Ovary (tissue), 7 donors: ENCODE measurements at regions not wholly inside any gene's neighbourhood (a gene's known extent, or its start where the extent isn't known, plus 50 kb on each side); places are given as distances from the start of the nearest gene placed in this dataset.

Source experiments
- DNase-seq, 5 donors: peaks; one replicate each; pipeline ENCODE4 v3.0.0-alpha.2; 2019 to 2020
- H3K27ac ChIP-seq, 2 donors: fragments of 200-600 bp; one replicate each; pipeline versions ENCODE4 v1.5.1 to v1.8.0; 2019 to 2022
- H3K27me3 ChIP-seq: fragments of 200-600 bp; one replicate; pipeline ENCODE4 v1.8.0; 2022
- H3K36me3 ChIP-seq: fragments of 200-600 bp; sonication (generic); one replicate; pipeline ENCODE4 v1.5.1; 2019
- H3K4me1 ChIP-seq: one replicate; pipeline ENCODE4 v1.8.1; 2013; ENCODE audit warnings: mild to moderate bottlenecking, moderate library complexity; ENCODE audit not compliant: insufficient read depth
- H3K4me3 ChIP-seq: fragments of 200-600 bp; sonication (generic); one replicate; pipeline ENCODE4 v1.5.1; 2017
- H3K9me3 ChIP-seq, 2 donors: fragments of 200-600 bp in 1 of 2; sonication (generic) in 1 of 2; one replicate each; pipeline versions ENCODE4 v1.5.1 to v1.8.1; 2013 to 2019; ENCODE audit warnings: mild to moderate bottlenecking in 1 of 2, moderate library complexity in 1 of 2
- CTCF ChIP-seq, 3 donors: fragments of 450-650 bp in 2 of 3; fragments of 200-600 bp in 1 of 3; IDR thresholded peaks; one replicate each; pipeline versions ENCODE4 v1.5.1 to v1.8.0; 2016 to 2022; ENCODE audit warnings: antibody characterized with exemption in 3 of 3, mild to moderate bottlenecking in 1 of 3
- EP300 ChIP-seq: sonication (generic); formaldehyde crosslinking; IDR thresholded peaks from one replicate; pipeline ENCODE4 v1.6.1; 2017; ENCODE audit warnings: antibody characterized with exemption
- POLR2A ChIP-seq: fragments of 450-650 bp; IDR thresholded peaks from one replicate; pipeline ENCODE4 v1.6.1; 2017; ENCODE audit warnings: antibody characterized with exemption, mild to moderate bottlenecking, moderate library complexity
- WGBS, 3 donors: extraction: QIAGEN DNeasy Blood & Tissue Kit in 1 of 3; methylation state at CpG; one replicate each; pipeline versions ENCODE4 v1.1.5 to v1.1.7; 2013 to 2017; 5-methylcytosine and 5-hydroxymethylcytosine counted together
- intact Hi-C, 4 donors: fragments of 100-400 bp; cut with DNase I; formaldehyde crosslinking; loops; one replicate each; pipeline versions ENCODE4 v1.11.0 to v1.15.1; 2022 to 2023
- donor health status: DM: no; HTN: no; CAD: no; lungs with moderate emphysema.
- donor health status: DM: no; HTN: no; CAD: no.
- donor health status: Bipolar disorder and iron deficiency.
- donor health status: DM: no; HTN: no; CAD: no.
- donor health status: DM: yes; HTN: yes; CAD: no.

DNA sequence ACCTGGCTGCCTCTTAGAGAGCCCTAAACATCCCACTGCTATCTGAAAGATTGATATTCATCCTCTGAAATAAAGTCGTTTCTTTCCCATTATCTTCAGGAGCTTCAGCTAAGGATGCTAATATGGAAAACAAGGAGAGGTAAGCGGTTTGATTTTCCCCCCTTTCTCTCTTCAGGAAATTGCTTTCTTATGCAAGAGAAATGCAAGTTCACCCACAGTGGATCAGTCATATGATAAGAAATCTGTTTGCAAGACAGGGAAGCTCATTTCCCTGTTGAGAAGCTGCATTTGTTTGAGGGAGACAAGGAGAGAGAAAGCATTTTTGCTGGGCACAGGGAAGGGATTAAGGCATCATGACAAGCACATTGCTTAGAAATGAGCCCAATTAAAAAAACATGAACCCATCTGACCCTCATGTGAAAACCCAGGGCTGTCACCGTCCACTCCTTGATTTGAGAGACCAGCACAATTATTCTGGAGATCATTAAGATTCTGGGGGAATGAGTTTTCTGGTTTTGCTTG is 53.7 kb upstream of the BOD1 start:
- H3K36me3 ChIP-seq, result no peaks in the 10 kb centered on the region
- H3K27me3 ChIP-seq, result no peaks in the 10 kb centered on the region
- H3K9me3 ChIP-seq, result no peaks in the 10 kb centered on the region
- no peak for TF ChIP-seq CTCF (IDR thresholded peaks at IDR 0.05)
- TF ChIP-seq EP300, result no peak
- TF ChIP-seq POLR2A, result no peak
- intact Hi-C loops, result no loop called here
- no peak overlapping the region for H3K27ac ChIP-seq
- DNase-seq, result no peak
- H3K4me3 ChIP-seq, result no peak overlapping the region
- 44 to 53% (median 49%) methylated on average over 3 of the region's 3 CpGs for whole genome bisulfite sequencing, 3 donors
- H3K4me1 ChIP-seq, result no peaks in the 10 kb centered on the region

GRCh38 chr5:173670791-173671120 is 54.3 kb upstream of the BOD1 start:
- no peak overlapping the region for H3K27ac ChIP-seq
- H3K4me1 ChIP-seq, result no peaks in the 10 kb centered on the region
- H3K36me3 ChIP-seq, result no peaks in the 10 kb centered on the region
- DNase-seq, result peak in 1 of 5 donors; percentile 19
- WGBS, 3 donors, result 8 to 12% (median 9%) methylated on average over 12 of the region's 12 CpGs
- no peak overlapping the region for H3K4me3 ChIP-seq
- H3K27me3 ChIP-seq, result no peaks in the 10 kb centered on the region
- no peaks in the 10 kb centered on the region for H3K9me3 ChIP-seq
- intact Hi-C loops, result no loop called here
- TF ChIP-seq CTCF (IDR thresholded peaks at IDR 0.05) (no peak), POLR2A (no peak), EP300 (no peak)

DNA sequence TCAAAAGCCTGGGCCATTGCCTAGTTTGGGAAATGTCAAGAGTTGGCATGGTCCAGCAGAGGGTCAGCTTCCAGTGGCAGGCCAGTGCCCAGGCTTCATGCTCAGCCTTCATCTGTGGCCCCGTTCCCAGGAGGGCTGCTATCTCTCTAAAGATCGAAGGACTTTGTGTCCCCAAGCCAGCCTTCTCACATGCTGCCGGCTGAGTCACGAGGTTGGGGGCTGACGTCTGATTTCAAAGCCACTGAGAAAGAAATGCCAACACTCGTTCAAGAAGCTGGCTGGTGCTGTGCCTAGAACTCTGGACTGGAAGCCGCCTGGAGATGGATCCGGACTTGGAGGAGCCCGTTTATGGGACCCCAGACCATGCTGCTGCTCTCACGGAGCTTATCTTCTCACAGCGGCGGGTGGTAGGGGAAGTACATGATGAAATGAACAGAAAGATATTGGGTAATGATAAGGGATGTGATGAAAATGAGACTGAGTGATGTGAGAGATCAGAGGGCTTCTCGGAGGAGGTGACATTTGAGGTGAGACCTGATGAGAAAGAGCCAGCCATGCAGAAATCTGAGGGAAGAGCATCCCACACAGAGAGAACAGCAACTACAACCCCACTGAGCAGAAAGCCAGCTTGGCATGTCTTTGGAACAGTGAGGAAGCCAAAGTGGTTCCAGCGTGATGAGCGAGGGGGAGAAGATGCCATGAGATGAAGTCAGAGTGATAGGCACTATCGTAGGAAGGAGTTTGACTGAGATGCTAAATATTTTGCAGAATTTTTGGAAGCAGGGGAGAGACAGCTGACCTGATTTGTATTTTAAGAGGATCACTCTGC is 54.9 kb upstream of the BOD1 start:
- Histone ChIP-seq H3K4me1 (no peaks in the 10 kb centered on the region), H3K27me3 (no peaks in the 10 kb centered on the region), H3K4me3 (no peak overlapping the region), H3K9me3 (no peaks in the 10 kb centered on the region), H3K36me3 (no peaks in the 10 kb centered on the region), H3K27ac (no peak overlapping the region)
- no peak for DNase-seq
- TF ChIP-seq CTCF (IDR thresholded peaks at IDR 0.05), result no peak
- TF ChIP-seq POLR2A, result no peak
- no peak for TF ChIP-seq EP300
- intact Hi-C loops, result no loop called here
- WGBS, 3 donors, result 68 to 69% (median 68%) methylated on average over 16 of the region's 16 CpGs

GRCh38 chr5:173672166-173672565 is 55.7 kb upstream of the BOD1 start:
- no peaks in the 10 kb centered on the region for H3K9me3 ChIP-seq
- WGBS, 3 donors, result 80 to 86% (median 80%) methylated on average over 8 of the region's 8 CpGs
- no peak overlapping the region for H3K27ac ChIP-seq
- H3K36me3 ChIP-seq, result no peaks in the 10 kb centered on the region
- intact Hi-C loops, result no loop called here
- no peak for DNase-seq
- H3K27me3 ChIP-seq, result no peaks in the 10 kb centered on the region
- H3K4me3 ChIP-seq, result no peak overlapping the region
- TF ChIP-seq CTCF (IDR thresholded peaks at IDR 0.05) (no peak), POLR2A (no peak), EP300 (no peak)
- no peaks in the 10 kb centered on the region for H3K4me1 ChIP-seq
